NCI-H2196 (cell line): ENCODE measurements at regions not wholly inside any gene's neighbourhood (a gene's known extent, or its start where the extent isn't known, plus 50 kb on each side); places are given as distances from the start of the nearest gene placed in this dataset.

Experiments
- DNase-seq: peaks from one replicate; lab custom pipeline; 2025; ENCODE audit not compliant: unreplicated experiment; lab: John Stamatoyannopoulos, UW

GRCh38 chr12:65517656-65518210 is 239.2 kb downstream of the MSRB3 start:
- no peak for DNase-seq

- no peak for DNase-seq
Measured at GRCh38 chr12:65518771-65519170, 240.3 kb downstream of the MSRB3 start.

- DNase-seq, result no peak
Measured at GRCh38 chr12:65520658-65521057, 242.2 kb downstream of the MSRB3 start.

GRCh38 chr12:65522956-65523860 is 244.7 kb downstream of the MSRB3 start:
- DNase-seq, result no peak

DNA sequence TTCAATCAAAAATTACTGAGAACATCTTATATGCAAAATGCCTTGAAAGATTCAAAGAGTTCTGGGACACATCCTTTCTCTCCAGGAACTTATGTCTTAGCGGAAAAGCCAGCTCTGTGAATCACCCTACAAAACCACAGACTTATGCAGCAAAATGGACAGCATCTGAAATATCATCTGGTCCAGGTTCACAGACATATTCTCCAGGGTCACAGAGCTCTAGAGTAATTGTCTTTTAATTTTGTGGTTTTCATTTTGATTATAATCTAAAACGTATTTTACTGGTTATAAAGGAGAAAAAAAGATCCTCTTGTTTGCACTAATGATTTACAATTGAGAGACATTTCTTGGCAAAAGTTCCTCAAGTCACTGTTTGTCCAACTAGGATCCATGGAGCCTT is 246.2 kb downstream of the MSRB3 start:
- no peak for DNase-seq

DNA sequence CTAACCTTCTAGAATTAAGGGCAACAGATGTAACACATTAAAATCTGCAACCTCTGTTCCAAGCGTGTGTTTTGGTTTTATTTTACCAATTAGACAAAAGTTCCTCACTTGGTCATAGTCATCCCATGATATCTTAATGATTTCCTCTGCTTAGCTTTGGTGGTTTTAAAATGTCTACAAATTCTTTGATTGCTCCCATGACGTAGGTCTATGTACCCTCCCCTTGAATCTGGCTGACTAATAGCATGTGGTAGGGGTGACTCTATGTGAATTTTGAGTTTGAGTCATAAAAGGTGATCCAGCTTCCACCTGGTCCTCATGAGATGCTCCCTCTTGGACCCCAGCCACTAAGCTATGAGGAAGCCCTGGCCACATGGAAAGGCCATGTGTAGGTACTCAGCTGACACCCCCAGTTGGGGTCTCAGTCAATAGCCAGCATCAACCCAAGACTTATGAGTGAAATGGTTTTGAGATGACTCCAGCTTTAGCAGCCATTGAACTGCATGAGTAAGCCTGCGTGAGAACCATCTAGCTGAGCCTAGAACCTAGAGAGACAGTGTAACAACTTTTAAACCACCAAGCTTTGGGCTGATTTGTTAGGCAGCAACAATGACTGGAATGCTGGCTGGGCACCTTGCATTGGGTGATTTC is 247.1 kb downstream of the MSRB3 start:
- DNase-seq, result no peak

DNA sequence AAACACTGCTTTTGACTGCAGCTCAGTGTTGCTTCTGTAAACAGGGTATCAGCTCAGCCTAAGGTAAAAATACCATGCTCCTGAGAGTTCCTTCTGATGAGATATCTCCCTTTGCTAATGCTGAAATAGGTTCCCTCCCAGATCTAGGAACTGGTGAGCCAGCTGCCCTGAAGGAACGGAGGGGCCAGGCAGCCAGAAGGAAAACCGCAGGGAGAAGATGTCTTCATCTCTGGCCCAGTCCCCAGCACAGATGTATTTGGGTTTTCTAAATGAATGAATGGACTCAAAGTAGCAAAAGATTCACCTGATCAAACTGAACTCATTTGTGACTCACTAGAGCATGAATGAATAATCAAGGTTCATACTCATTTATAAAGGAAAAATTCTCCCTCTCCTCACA is 247.8 kb downstream of the MSRB3 start:
- no peak for DNase-seq

DNA sequence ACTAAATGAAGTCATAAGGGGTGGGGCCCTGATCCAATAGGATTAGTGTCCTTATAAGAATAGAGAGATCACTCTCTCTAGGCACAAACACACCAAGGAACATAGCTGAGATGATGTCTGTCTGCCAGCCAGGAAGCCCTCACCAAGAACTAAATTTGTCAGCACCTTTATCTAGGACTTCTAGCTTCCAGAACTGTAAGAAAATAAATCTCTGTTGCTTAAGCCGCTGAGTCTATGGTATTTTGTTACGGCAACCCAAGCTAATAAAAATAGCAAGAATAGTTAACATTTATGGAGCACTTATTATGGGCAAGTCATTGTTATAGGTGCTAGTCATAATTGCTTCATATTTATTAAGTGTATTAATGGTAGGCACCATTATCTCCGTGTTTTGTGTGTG is 249.6 kb downstream of the MSRB3 start:
- no peak for DNase-seq

GRCh38 chr12:65529106-65529505 is 250.6 kb downstream of the MSRB3 start:
- no peak for DNase-seq

GRCh38 chr12:65529771-65530435 is 251.4 kb downstream of the MSRB3 start:
- DNase-seq, result no peak

DNA sequence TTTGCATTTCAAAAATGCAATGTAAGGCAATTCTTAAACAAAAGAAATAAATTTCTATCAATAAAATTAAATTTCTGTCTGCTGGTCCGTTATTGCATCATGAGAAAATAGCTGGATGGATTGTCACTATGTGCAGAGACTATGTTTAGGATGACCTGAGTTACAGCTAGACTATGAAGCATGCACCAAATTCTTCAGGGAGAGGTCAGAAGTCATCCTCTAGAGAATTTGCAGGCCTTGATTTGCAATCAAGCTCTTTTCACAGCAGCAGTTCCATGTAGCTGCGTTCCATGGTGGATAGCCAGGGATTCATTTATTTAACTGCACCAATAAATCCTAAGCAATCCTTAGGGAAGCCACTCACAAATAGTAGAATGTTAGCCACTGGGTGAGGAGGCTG is 253.7 kb downstream of the MSRB3 start:
- DNase-seq, result no peak

- DNase-seq, result no peak
Measured at GRCh38 chr12:65532764-65533163, 254.3 kb downstream of the MSRB3 start.

- no peak for DNase-seq
Measured at GRCh38 chr12:65533177-65533883, 254.8 kb downstream of the MSRB3 start.

- DNase-seq, result no peak
Measured at GRCh38 chr12:65534238-65534841, 255.9 kb downstream of the MSRB3 start.

DNA sequence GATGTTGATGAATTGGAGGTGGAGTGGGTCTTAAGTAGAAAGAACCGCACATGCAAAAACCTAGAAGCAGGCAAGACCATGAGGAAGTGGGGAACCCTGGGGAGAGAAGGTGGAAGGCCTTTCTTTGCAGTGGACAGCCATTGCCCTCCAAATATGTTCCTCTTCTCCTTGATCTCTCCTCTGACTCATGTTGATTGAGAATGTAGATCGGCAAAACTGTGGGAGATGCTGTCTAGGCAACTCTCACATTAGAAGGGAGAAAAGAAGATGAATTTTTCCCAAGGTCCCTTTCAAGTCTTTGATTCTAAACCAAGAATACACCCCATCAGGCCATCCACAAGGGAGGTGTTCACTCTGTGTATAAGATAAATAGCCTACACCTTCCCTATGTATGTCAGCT is 257.5 kb downstream of the MSRB3 start:
- no peak for DNase-seq

DNA sequence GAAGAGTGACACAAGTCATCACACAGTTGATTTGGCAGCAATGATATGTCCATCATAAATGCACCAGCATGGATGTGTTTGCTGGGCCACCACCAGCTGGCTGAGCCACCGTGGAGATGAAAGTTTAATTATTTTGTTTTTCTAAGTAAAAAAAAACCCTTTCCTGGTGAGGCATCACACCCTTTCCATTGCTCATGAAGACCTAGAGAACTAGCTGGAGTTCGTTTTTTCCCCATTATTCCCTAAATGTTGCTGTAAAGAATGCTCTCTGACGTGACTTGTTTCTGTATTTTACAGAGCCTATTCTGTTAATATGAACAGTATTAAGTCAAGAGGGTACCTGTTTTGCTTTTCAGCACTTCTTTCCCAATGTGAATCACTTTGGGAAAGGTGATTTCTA is 257.9 kb downstream of the MSRB3 start:
- DNase-seq, result no peak

GRCh38 chr12:65536876-65537681 is 258.6 kb downstream of the MSRB3 start:
- DNase-seq, result no peak

DNA sequence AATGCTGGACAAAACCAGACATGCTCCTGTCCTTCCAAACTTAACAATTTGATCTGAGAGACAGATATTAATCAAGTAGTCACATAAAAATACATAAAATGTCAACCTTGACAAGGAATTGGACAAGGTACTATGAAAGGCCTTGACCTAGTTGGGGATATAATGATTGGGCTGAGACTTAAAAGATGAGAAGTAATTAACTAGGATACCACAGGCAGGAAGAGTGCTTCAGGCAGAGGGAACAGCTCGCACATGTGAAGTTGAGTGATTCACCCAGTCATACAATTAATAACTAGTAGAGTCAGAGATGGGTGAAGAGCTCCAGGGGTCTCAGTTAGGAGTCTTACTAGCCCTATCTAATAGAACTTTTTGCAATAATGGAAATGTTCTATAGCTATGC is 259.5 kb downstream of the MSRB3 start:
- no peak for DNase-seq

DNA sequence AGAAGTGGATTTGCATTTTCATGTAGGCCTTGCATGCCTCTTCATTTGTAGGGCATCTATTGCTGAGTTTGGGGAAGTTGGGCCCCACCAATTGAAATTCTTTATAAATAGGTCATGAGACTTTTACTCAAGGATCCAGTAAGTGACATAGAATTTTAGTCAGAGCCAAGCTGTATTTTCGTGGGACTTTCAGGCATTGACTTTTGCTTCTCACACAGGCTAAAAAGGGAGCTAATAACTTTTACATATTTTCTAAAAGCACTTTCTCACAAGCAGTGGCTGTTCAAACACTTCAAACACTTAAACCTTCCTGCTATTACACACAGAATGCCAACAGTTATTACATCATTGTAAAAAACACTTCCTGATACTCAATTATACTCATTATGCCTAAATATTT is 260.5 kb downstream of the MSRB3 start:
- DNase-seq, result no peak

DNA sequence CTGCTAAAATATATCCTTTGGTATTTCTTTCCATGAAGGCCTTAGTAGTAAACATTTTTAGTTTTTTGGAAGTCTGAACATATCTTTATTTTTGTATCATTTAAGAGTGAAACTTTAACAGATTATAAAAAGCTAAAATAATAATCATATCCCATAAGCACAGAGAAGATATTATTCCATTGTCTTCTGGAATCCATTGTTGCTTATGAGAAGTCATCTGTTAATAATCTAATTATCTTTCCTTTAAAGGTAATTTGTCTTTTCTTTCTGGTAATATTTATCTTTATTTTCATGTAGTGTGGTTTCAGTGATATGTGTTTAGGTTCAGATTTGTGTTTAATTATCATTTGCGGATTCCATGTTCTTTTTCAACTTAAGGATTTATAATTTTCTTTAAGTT is 261.7 kb downstream of the MSRB3 start:
- no peak for DNase-seq
